Adrenal gland (tissue), 5 donors: ENCODE measurements at regions not wholly inside any gene's neighbourhood (a gene's known extent, or its start where the extent isn't known, plus 50 kb on each side); places are given as distances from the start of the nearest gene placed in this dataset.

Experiments
- POLR2A ChIP-seq, 2 donors: fragments of 450-650 bp; IDR thresholded peaks; one replicate each; pipeline ENCODE4 v1.6.1; 2017; ENCODE audit warnings: antibody characterized with exemption in 2 of 2, mild to moderate bottlenecking in 2 of 2, moderate library complexity in 1 of 2
- TF ChIP-seq, protein P1 (sequence below), 6 experiments: fragments of 450-650 bp in 4 of 6; fragments of 200-600 bp in 2 of 6; sonication (generic) in 1 of 6; IDR thresholded peaks; 1 replicate in 5 of 6; 2 replicates in 1 of 6; pipeline versions ENCODE4 v1.5.1 to v1.8.0; 2016 to 2021; ENCODE audit warnings: antibody characterized with exemption in 6 of 6, mild to moderate bottlenecking in 2 of 6, moderate library complexity in 1 of 6
- donor health status: DM: no; HTN: no; CAD: no.

DNA sequence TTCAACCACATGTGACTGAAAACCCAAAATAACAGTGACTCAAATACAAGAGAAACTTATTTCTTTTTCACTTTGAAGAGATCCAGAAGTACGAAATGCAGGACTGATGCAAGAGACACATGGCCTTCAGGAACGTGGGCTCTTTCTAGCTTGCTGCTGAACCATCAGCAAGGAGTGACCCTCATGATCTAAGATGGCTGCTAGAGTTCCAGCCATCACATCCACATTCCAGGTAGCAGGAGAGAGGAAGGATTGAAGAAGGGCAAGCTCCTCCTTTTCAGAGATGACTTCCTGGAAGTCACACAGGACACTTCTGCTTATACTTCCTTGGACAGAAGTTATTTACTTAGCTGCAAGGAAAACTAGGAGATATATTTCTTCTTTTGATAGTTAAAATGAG lies 67.6 kb upstream of the BCL11B start:
- TF ChIP-seq, protein P1, sequence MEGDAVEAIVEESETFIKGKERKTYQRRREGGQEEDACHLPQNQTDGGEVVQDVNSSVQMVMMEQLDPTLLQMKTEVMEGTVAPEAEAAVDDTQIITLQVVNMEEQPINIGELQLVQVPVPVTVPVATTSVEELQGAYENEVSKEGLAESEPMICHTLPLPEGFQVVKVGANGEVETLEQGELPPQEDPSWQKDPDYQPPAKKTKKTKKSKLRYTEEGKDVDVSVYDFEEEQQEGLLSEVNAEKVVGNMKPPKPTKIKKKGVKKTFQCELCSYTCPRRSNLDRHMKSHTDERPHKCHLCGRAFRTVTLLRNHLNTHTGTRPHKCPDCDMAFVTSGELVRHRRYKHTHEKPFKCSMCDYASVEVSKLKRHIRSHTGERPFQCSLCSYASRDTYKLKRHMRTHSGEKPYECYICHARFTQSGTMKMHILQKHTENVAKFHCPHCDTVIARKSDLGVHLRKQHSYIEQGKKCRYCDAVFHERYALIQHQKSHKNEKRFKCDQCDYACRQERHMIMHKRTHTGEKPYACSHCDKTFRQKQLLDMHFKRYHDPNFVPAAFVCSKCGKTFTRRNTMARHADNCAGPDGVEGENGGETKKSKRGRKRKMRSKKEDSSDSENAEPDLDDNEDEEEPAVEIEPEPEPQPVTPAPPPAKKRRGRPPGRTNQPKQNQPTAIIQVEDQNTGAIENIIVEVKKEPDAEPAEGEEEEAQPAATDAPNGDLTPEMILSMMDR (IDR thresholded peaks at IDR 0.05) = no peak
- no peak for TF ChIP-seq POLR2A (IDR thresholded peaks at IDR 0.05)
